ENCODE measurements at regions not wholly inside any gene's neighbourhood (a gene's known extent, or its start where the extent isn't known, plus 50 kb on each side); places are given as distances from the start of the nearest gene placed in this dataset.

DNA sequence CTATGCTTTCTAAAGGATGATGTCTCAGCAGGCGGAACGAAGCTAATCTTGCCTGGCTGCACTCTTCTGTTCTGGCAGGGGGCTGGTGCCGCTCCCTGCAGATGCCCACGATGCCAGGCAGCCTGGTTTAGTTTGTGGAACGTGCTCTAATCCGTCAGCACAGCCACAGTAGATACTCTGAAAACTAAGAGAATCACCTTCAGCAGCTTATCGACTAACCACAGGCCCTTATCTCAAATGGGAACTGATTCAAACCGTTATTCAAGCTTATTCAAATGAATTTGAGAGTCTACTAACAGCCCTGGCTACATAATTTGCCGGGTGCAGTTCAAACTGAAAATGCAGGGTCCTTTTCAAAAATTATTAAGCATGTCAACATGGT is 246.6 kb upstream of the ANKRD55 start:
- H3K4me3 ChIP-seq (ENCODE audit: low read length) = no peak overlapping the region
- no peak overlapping the region for H3K9ac ChIP-seq (ENCODE audit: low read length)
- H3K27me3 ChIP-seq (ENCODE audit: control insufficient read depth, insufficient read depth, low read length) = no peaks in the 10 kb centered on the region
- no peak overlapping the region for H3K27ac ChIP-seq (ENCODE audit: low read depth, low read length)
- peaks cover 7% of the 10 kb centered on the region for H3K4me1 ChIP-seq (ENCODE audit: control insufficient read depth, insufficient read depth, low read length)
- no peaks in the 10 kb centered on the region for H3K36me3 ChIP-seq (ENCODE audit: control insufficient read depth, insufficient read depth, low read length)

DNA sequence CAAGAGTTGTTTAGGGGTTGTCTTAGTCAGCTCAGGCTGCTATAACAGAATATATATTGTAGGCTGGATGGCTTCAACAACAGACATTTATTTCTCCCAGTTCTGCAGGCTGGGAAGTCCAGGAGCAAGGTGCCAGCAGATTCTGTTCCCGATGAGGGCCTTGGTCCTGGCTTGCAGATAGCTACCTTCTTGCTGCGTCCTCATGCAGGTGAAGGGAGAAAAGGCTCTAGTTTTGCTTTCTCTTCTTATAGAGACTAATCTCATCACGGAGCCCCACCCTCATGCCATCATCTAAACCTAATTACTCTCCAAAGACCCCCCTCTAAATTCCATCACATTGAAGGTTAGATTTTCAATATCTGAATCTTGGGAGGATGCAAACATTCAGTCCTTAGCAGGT is 246.0 kb upstream of the ANKRD55 start:
- Histone ChIP-seq H3K9ac (ENCODE audit: low read length) (no peak overlapping the region), H3K4me1 (ENCODE audit: control insufficient read depth, insufficient read depth, low read length) (peaks cover 7% of the 10 kb centered on the region), H3K36me3 (ENCODE audit: control insufficient read depth, insufficient read depth, low read length) (no peaks in the 10 kb centered on the region), H3K27me3 (ENCODE audit: control insufficient read depth, insufficient read depth, low read length) (no peaks in the 10 kb centered on the region), H3K27ac (ENCODE audit: low read depth, low read length) (no peak overlapping the region), H3K4me3 (ENCODE audit: low read length) (no peak overlapping the region)

DNA sequence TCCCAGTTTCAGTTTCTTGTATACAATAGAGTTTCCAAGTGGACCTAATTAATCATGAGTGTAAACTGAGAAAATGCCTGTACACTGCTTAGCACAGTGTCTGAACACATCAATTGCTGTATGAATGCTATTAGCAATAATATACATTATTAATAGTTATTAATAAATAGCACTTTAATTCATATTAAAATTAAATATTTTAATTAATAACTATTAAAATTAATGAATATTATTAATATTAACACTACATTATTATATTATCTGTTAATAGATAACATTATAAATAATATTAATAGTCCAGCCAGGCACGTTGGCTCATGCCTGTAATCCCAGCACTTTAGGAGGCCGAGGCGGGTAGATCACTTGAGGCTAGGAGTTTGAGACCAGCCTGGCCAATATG is 244.9 kb upstream of the ANKRD55 start:
- Histone ChIP-seq H3K27ac (ENCODE audit: low read depth, low read length) (no peak overlapping the region), H3K9ac (ENCODE audit: low read length) (no peak overlapping the region), H3K4me1 (ENCODE audit: control insufficient read depth, insufficient read depth, low read length) (peaks cover 7% of the 10 kb centered on the region), H3K27me3 (ENCODE audit: control insufficient read depth, insufficient read depth, low read length) (no peaks in the 10 kb centered on the region), H3K36me3 (ENCODE audit: control insufficient read depth, insufficient read depth, low read length) (no peaks in the 10 kb centered on the region), H3K4me3 (ENCODE audit: low read length) (no peak overlapping the region)

DNA sequence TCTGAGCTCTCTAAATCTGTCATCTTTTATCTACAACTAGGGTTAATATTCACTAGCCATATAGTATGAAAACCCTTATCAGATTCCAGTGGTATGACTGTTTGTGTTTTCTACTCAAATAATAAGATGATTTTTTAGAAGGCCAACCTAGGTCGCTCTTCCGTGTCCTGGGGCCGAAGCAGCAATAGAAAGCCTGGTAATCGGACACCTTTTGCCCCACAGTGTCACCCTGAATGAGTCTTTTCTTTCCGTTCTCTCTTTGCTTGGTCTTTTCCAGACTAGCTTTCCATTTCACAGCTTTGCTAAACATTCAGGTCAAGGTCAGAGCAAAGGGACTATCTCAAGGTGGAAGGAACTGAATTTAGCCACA is 243.3 kb upstream of the ANKRD55 start:
- Histone ChIP-seq H3K27me3 (ENCODE audit: control insufficient read depth, insufficient read depth, low read length) (no peaks in the 10 kb centered on the region), H3K36me3 (ENCODE audit: control insufficient read depth, insufficient read depth, low read length) (no peaks in the 10 kb centered on the region), H3K4me3 (ENCODE audit: low read length) (no peak overlapping the region), H3K4me1 (ENCODE audit: control insufficient read depth, insufficient read depth, low read length) (no peaks in the 10 kb centered on the region), H3K9ac (ENCODE audit: low read length) (no peak overlapping the region), H3K27ac (ENCODE audit: low read depth, low read length) (no peak overlapping the region)

DNA sequence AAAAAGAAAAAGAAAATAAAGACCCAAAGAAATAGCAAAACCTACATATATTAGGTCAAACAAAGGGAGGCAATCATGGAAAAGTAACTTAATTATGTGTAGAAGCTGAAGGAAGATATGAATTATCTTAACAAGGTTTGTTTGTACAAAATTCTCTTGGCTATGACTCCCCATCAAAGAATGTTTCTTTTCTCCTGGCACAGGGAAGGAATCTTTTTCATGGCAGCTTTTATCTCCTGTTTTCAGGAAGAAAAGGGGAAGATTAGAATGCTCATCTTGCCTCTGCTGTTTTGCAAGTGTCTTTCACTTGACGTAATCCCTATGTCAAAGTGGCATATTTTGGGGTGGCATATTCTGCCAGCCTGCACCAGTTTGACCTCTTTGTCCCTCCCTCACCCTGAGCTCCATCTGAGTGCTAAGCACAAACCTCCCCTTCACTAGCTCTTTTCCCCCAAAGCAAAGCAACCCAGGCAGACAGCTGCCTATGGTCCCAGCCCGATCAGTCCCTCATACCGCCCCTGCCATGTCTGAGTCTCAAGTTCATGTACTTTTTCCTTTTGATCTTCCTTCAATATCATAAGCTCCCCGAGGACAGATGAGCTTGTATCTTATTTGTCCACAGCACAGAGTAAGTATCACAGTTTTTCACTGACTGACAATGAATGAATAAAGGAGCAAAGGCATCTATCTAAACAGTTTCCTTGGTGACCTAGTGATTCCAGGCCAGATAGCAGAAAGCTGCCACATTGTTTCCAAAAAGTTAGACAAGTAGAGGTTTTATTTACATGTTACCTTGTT is 242.8 kb upstream of the ANKRD55 start:
- no peaks in the 10 kb centered on the region for H3K36me3 ChIP-seq (ENCODE audit: control insufficient read depth, insufficient read depth, low read length)
- H3K4me3 ChIP-seq (ENCODE audit: low read length) = no peak overlapping the region
- H3K9ac ChIP-seq (ENCODE audit: low read length) = no peak overlapping the region
- H3K27ac ChIP-seq (ENCODE audit: low read depth, low read length) = no peak overlapping the region
- no peaks in the 10 kb centered on the region for H3K27me3 ChIP-seq (ENCODE audit: control insufficient read depth, insufficient read depth, low read length)
- H3K4me1 ChIP-seq (ENCODE audit: control insufficient read depth, insufficient read depth, low read length) = no peaks in the 10 kb centered on the region

DNA sequence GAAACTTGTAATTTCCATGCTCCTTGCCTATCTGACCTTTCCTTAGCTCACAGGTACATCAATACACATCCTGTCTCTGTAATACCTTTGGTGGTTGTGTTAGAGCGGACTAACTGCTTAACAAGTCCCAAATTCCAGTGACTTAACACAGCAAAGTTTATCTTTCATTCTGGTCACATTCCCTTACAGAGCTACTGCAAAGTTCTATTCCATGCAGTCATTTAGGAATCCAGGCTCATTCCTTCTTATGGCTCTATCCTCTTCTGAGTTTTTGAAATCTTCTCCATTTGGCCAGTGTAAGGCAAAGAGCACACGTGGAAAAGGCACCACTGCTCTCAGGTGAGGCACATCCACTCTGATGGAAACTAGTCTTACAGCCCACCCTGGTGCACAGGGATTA is 238.6 kb upstream of the ANKRD55 start:
- H3K27ac ChIP-seq (ENCODE audit: low read depth, low read length) = no peak overlapping the region
- H3K36me3 ChIP-seq (ENCODE audit: control insufficient read depth, insufficient read depth, low read length) = no peaks in the 10 kb centered on the region
- no peak overlapping the region for H3K9ac ChIP-seq (ENCODE audit: low read length)
- no peak overlapping the region for H3K4me3 ChIP-seq (ENCODE audit: low read length)
- no peaks in the 10 kb centered on the region for H3K4me1 ChIP-seq (ENCODE audit: control insufficient read depth, insufficient read depth, low read length)
- H3K27me3 ChIP-seq (ENCODE audit: control insufficient read depth, insufficient read depth, low read length) = no peaks in the 10 kb centered on the region

DNA sequence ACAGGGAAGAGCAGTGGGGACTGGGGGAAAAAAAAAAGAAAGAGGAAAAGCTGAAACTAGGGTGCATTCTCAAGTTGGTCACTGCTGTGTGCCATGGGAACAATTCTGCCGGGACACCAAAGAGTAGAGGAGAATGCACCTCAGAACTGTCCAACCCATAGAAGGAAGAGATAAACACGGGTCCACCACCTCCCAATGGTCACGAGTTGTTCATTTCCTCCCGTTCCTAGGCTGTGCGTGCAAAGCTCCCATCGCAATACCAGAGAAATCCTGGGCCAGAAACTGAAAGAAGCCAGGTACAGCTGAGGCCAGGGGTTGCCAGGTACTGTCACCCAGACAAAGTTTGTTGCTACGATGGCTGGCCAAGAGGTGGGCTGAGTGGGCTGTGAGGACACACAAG is 236.9 kb upstream of the ANKRD55 start:
- Histone ChIP-seq H3K4me1 (ENCODE audit: control insufficient read depth, insufficient read depth, low read length) (no peaks in the 10 kb centered on the region), H3K4me3 (ENCODE audit: low read length) (no peak overlapping the region), H3K27ac (ENCODE audit: low read depth, low read length) (no peak overlapping the region), H3K27me3 (ENCODE audit: control insufficient read depth, insufficient read depth, low read length) (no peaks in the 10 kb centered on the region), H3K9ac (ENCODE audit: low read length) (no peak overlapping the region), H3K36me3 (ENCODE audit: control insufficient read depth, insufficient read depth, low read length) (no peaks in the 10 kb centered on the region)

DNA sequence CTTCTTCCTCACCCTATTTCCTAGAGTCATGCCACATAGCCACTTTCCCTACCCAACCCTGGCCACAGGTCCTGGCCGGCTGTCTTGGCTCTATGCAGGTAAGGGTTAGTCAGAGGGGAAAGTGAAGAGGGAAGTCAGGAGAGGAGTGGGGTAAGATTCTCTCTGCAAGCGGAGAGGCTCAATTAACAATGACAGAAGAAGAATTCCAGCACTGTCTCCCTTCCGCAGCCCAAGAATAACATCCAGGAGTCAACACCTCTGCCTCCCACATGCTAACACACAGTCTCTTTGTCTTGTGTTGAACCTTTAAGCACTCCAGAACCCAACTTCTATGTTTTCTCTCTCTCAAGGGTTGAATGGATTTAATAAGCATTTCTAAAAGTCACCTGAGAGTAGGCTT is 235.1 kb upstream of the ANKRD55 start:
- H3K4me1 ChIP-seq (ENCODE audit: control insufficient read depth, insufficient read depth, low read length) = no peaks in the 10 kb centered on the region
- no peak overlapping the region for H3K4me3 ChIP-seq (ENCODE audit: low read length)
- no peaks in the 10 kb centered on the region for H3K27me3 ChIP-seq (ENCODE audit: control insufficient read depth, insufficient read depth, low read length)
- H3K9ac ChIP-seq (ENCODE audit: low read length) = no peak overlapping the region
- H3K36me3 ChIP-seq (ENCODE audit: control insufficient read depth, insufficient read depth, low read length) = no peaks in the 10 kb centered on the region
- H3K27ac ChIP-seq (ENCODE audit: low read depth, low read length) = no peak overlapping the region

DNA sequence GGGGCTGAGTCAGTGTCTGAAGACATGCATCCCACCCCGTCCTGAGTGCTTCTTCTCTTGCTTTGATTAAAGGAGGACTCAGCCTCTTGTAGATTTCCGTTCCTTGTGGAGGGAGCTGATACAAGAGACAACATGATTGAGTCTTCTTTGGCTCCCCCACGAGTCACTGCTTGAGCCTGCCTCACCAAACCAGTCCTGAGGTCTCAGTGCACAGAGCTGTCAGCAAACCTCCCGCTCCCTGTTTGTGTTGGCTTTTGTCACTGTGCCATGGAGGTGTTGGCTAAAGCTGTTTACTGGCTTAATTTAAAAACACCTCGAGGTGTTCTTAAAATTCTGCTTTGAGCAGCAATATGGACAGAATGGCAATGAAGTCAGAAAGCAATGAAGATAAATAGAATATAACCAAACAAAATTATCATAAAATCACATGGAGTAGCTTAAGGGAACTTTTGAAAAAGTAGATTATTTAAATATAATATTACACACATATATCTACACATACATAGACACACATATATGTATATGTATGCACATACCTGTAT is 234.1 kb upstream of the ANKRD55 start:
- H3K4me1 ChIP-seq (ENCODE audit: control insufficient read depth, insufficient read depth, low read length) = no peaks in the 10 kb centered on the region
- no peak overlapping the region for H3K9ac ChIP-seq (ENCODE audit: low read length)
- no peak overlapping the region for H3K27ac ChIP-seq (ENCODE audit: low read depth, low read length)
- H3K36me3 ChIP-seq (ENCODE audit: control insufficient read depth, insufficient read depth, low read length) = no peaks in the 10 kb centered on the region
- H3K4me3 ChIP-seq (ENCODE audit: low read length) = no peak overlapping the region
- no peaks in the 10 kb centered on the region for H3K27me3 ChIP-seq (ENCODE audit: control insufficient read depth, insufficient read depth, low read length)

DNA sequence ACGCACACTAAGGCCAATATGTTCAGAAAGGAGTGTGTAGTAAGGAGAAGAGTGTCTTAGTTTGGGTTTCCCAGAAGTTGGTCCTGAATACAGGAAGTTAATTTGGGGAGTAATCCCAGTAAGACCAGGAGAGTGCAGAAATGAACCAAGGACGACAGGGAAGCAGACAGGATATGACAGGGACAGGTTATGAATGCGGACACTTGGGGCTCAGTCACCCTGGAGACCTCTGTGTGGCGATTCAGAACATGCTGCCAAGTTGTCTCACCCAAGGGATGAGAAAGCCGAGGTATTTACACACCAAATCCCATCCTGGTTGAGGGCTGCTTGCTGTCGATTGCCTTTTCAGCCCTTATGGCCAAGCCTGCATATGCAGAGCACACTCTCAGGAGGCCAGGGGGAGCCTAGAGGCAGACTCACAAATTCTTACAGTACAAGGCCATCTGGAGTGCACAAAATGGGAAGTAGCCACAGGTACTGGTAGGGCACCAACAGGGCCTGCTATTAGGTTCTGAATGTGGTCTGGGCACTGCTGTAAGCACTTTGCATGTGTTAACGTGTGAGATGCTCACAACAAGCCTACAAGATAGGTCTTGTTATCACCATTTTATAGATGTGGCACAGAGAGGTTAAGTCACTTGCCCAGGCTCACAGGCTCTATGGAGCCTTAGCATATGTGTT is 233.1 kb upstream of the ANKRD55 start:
- Histone ChIP-seq H3K36me3 (ENCODE audit: control insufficient read depth, insufficient read depth, low read length) (no peaks in the 10 kb centered on the region), H3K27ac (ENCODE audit: low read depth, low read length) (no peak overlapping the region), H3K27me3 (ENCODE audit: control insufficient read depth, insufficient read depth, low read length) (no peaks in the 10 kb centered on the region), H3K9ac (ENCODE audit: low read length) (no peak overlapping the region), H3K4me1 (ENCODE audit: control insufficient read depth, insufficient read depth, low read length) (no peaks in the 10 kb centered on the region), H3K4me3 (ENCODE audit: low read length) (no peak overlapping the region)

DNA sequence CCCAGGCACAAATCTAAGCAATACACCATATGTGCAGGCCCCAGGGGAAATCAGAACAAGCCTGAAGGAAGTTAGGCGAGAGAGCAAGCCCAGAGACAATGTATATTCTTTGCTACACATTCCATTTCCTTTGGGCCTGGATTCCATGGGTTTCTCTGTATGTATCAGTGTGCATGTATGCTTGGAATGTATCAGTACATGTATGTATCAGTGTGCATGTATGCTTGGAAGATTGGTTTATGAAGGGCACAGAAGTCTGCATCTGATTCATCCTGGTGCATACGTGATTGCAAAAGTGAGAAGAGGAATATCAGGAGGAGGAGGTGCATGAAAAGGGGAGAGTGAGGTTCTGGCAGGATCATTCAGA is 232.6 kb upstream of the ANKRD55 start:
- Histone ChIP-seq H3K4me3 (ENCODE audit: low read length) (no peak overlapping the region), H3K36me3 (ENCODE audit: control insufficient read depth, insufficient read depth, low read length) (no peaks in the 10 kb centered on the region), H3K4me1 (ENCODE audit: control insufficient read depth, insufficient read depth, low read length) (no peaks in the 10 kb centered on the region), H3K9ac (ENCODE audit: low read length) (no peak overlapping the region), H3K27me3 (ENCODE audit: control insufficient read depth, insufficient read depth, low read length) (no peaks in the 10 kb centered on the region), H3K27ac (ENCODE audit: low read depth, low read length) (no peak overlapping the region)

DNA sequence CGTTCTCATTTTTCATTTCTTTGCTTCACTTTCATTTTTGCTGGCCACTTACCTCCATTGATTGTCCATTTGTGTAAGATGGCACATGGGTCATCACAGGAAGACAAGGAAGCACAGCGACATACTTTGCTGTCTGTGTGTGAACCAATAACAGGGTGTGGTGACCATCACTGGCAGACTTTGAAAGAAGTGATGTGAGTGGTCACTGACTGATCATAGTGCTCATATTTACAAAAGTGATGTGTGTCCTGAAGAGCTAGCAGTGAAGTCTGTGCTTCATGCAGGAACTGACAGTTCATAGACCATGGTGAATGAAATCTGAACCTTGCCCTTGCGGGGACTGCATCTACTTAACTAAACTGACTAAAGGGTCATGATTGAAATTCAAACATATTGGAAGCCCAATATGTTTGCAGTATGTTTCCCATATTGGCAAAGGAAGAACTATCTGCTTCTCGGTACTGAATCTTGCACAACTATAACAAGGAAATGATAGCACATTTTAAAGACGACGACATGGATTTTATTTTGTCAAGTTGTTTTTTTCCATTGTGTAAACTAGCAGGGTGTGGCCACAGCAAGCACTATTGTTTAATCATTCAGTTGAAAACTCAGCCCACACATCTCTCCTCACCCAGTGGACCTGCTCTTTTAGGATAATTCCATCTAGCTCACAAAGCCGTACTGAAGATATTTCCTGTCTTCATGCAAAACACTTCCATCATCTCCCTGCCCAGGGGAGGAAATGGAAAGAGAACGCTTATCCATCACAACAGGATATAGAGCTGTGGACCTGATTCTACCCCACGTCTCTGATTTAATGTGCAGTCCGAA is 232.0 kb upstream of the ANKRD55 start:
- no peak overlapping the region for H3K9ac ChIP-seq (ENCODE audit: low read length)
- no peak overlapping the region for H3K27ac ChIP-seq (ENCODE audit: low read depth, low read length)
- H3K27me3 ChIP-seq (ENCODE audit: control insufficient read depth, insufficient read depth, low read length) = no peaks in the 10 kb centered on the region
- H3K4me3 ChIP-seq (ENCODE audit: low read length) = no peak overlapping the region
- no peaks in the 10 kb centered on the region for H3K4me1 ChIP-seq (ENCODE audit: control insufficient read depth, insufficient read depth, low read length)
- no peaks in the 10 kb centered on the region for H3K36me3 ChIP-seq (ENCODE audit: control insufficient read depth, insufficient read depth, low read length)

Measured in rectal smooth muscle tissue (tissue), 1 donor.